NCI-H446 (cell line): ENCODE measurements at regions not wholly inside any gene's neighbourhood (a gene's known extent, or its start where the extent isn't known, plus 50 kb on each side); places are given as distances from the start of the nearest gene placed in this dataset.
"Not testable (repeated sequence)": the region's sequence is repeated elsewhere in the genome, so short reads cannot be mapped to it uniquely, and the experiment has no call there.

Source experiments
- DNase-seq, 2 experiments: peaks; one replicate each; lab custom pipeline; 2025; lab: John Stamatoyannopoulos, UW

- no peak for DNase-seq
These were observed 116.1 kb downstream of the RIN2 start for GRCh38 chr20:19874040-19874727.

DNA sequence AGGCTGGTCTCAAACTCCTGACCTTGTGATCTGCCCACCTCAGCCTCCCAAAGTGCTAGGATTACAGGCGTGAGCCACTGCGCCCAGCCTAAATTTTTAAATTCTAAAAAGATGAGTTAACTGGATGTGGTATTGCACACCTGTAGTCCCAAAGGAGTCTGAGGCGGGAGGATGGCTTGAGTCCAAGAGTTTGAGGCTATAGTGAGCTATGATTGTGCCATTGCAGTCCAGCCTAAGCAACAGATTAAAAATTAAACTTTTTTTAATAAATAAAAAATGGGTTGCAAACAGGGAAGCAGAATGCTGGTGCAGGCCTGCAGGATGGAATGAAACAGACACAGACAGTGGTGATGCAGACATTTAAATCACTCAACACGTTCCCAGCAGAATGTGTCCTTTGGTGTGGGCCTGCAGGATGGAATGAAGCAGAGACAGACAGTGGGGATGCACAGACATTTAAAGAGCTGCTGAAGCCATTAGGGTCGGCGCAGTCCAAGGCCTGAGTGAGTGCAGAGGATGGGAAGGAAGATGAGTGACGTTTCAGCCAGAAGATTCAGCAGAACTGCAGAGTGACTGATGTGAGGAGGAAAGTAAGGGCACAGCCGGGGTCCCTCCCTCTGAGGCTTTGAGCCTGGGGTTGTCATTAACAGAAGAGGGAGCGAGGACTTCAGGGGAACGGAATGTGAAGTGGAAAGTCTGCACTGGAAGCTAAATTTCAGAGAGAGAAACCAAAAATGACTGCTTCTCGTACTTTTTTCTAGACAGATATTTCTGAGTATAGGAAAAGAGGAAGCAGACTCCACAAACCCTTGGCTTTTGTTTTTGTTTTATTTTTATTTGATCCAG lies 117.5 kb downstream of the RIN2 start:
- DNase-seq = no peak

- no peak for DNase-seq
These were observed 118.9 kb downstream of the RIN2 start for GRCh38 chr20:19876828-19877460.

DNA sequence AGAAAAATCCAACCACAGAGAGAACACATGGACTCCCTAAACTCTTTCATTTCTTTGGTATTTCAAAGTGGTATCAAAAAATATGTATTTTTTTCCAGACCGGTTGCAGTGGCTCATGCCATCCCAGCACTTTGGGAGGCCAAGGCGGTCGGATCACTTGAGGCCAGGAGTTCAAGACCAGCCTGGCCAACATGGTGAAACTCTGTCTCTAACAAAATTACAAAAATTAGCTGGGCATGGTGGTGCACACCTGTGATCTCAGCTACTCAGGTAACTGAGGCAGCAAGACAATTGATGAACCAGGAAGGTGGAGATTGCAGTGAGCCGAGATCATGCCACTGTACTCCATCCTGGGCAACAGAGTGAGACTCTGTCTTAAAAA lies 121.8 kb downstream of the RIN2 start:
- DNase-seq = not testable (repeated sequence)

- DNase-seq = no peak
These were observed 122.4 kb downstream of the RIN2 start for GRCh38 chr20:19880256-19881079.

DNA sequence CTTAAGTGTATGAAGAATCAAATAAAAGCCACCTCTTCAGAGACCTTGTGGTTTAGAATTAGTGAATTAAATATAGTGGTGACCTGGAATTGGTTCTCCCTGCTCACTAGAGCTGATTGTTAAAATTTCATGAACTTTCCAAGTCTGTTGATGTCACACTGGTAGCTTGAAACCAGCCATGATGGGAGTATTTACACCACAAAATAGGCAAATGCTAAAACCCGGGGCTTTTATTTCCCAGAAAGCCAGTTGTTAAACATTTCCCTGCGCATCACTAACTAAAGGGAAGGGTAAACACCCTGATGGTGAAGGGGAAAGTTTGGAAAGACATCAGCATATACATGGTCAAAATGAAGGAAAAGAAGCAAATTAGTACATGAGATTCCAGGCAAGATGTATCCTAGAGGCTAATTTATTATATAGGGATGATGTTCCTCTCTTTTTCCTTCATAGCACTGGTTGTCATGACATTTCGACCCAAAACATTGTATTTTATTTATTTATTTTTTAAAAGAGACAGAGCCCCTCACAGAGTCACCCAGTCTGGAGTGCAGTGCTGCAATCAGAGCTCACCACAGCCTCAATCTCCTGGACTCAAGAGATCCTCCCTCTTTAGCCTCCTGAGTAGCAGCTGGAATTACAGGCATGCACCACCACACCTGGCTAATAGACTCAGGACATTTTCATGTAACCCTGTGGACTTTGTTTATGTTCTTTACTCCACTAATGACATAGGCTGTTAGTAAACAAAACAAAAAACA lies 123.2 kb downstream of the RIN2 start:
- DNase-seq = no peak

GRCh38 chr20:19881990-19882389 lies 123.9 kb downstream of the RIN2 start:
- DNase-seq = no peak

- DNase-seq = no peak
These were observed 124.4 kb downstream of the RIN2 start for GRCh38 chr20:19882446-19882845.

- DNase-seq = no peak
These were observed 125.4 kb downstream of the RIN2 start for GRCh38 chr20:19883501-19883900.

DNA sequence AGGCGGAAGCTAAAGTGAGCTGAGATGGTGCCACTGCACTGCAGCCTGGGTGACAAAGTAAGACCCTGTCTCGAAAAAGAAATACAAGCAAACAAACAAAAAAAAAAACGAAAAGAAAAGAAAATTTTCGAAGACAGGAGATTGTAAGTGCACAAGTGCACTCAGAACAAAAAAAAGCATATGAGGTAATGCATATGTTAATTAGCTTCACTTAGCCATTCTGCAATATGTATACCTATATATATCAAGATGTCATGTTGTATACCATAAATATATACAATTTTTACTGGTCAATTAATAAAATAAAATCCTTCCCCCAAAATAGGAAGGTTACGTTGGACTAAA lies 127.5 kb downstream of the RIN2 start:
- no peak for DNase-seq

GRCh38 chr20:19885939-19886660 lies 128.0 kb downstream of the RIN2 start:
- DNase-seq = peak; percentile 29 to 77

GRCh38 chr20:19886661-19887288 lies 128.7 kb downstream of the RIN2 start:
- no peak for DNase-seq

DNA sequence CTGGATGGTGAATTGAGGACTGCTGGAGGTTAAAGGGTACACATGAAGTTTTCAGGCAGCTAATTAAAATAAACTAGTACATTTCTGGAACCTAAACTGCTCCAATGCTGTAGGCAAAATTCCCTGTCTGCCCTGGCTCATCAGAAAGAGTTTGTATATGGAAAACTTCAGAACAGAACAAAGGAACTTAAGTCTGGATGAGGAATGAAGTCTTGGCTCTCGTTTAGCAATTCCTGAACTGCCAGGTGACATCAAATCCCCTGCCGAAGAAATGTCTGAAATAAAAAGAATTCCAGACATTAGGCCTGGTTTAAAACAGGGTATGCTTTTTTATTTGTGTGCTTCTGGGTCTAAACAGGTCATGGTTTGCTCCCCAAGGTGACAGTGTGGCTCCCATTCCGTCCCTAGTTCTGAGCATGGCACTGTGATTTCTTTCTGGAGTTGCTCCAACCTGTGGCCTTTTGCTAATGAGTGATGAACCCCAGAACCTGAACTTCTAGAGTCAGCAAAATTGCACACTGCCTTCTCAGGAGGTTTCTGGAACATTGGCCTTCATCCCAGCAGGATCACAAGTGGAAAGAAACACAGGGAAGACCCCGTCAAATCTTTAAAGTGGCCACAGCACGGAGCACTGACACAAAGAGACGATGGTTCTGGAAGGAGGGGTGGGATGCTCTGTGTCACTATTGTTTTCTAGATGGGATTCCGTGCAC lies 129.4 kb upstream of the NAA20 start:
- no peak for DNase-seq

- DNase-seq = no peak
These were observed 128.9 kb upstream of the NAA20 start for GRCh38 chr20:19888269-19888671.

- DNase-seq = no peak
These were observed 127.9 kb upstream of the NAA20 start for GRCh38 chr20:19889011-19889953.

GRCh38 chr20:19890445-19891051 lies 126.6 kb upstream of the NAA20 start:
- no peak for DNase-seq

- no peak for DNase-seq
These were observed 123.8 kb upstream of the NAA20 start for GRCh38 chr20:19893356-19893755.

- no peak for DNase-seq
These were observed 121.4 kb upstream of the NAA20 start for GRCh38 chr20:19895761-19896160.
